ENCODE measurements at regions not wholly inside any gene's neighbourhood (a gene's known extent, or its start where the extent isn't known, plus 50 kb on each side); places are given as distances from the start of the nearest gene placed in this dataset.

GRCh38 chr11:11056316-11056715 is 198.5 kb upstream of the ZBED5 start:
- Histone ChIP-seq H3K36me3 (no peaks in the 10 kb centered on the region), H3K9me3 (replicated peaks in 1 of 11) (peaks cover 28 to 62% (median 39%) of the 10 kb centered on the region in 11 experiments), H3K27ac (no peak overlapping the region), H3K4me3 (no peak overlapping the region), H3K4me2 (peak overlapping the region in 1 of 11 experiments; percentile 24; a peak in 1 of 22 replicates), H3K9ac (no peak overlapping the region), H3K27me3 (no peaks in the 10 kb centered on the region), H3K4me1 (peaks cover 0 to 5% (median 0%) of the 10 kb centered on the region in 10 experiments; a peak in 1 of 20 replicates), H4K20me1 (no peaks in the 10 kb centered on the region)
- no peak for TF ChIP-seq Cebpa-rat (IDR thresholded peaks at IDR 0.05)

DNA sequence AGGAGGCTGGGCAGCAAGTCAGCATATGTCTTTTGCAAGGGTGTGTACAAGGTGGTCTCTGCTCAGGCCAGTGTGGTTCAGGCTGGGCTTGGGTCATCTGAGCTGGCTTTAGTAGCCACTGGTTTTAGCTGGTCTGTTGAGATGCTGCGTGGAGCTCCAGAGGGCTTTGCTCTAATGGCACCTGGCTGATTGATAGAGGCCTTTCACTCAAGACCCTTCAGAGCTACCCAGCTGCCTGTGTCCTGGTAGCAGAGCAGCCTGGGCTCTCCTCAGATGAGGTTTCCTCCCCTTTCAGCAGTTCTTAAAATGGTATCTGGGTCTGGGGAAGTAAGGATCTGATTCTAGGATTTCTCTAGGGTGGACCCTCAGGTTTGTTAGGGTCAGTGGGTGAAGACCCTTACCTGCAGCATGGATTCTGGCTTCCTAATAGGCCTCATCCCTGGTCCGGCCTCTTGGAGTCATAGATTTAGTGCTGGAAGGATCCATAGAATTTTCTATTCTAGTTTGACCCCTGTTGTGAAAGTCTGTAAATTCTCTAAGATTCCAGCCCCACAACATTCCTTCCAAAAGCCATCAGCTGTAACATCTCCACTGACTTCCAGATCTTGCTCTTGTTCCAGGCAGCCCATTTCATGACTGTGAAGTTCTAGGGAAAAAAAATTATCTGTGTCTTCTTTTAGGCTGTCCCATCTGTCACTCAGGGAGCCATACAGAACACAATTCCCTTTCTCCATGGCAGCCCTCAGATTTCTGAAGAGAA is 190.2 kb upstream of the ZBED5 start:
- H3K27ac ChIP-seq = no peak overlapping the region
- H3K4me1 ChIP-seq = no peaks in the 10 kb centered on the region
- no peak overlapping the region for H3K4me2 ChIP-seq
- TF ChIP-seq Cebpa-rat (IDR thresholded peaks at IDR 0.05) = no peak
- no peak overlapping the region for H3K9ac ChIP-seq
- no peaks in the 10 kb centered on the region for H4K20me1 ChIP-seq
- H3K4me3 ChIP-seq = no peak overlapping the region
- no peaks in the 10 kb centered on the region for H3K27me3 ChIP-seq
- peaks cover 0 to 5% (median 0%) of the 10 kb centered on the region in 11 experiments; a peak in 2 of 22 replicates for H3K9me3 ChIP-seq (replicated peaks in 1 of 11)
- H3K36me3 ChIP-seq = no peaks in the 10 kb centered on the region

GRCh38 chr11:11046781-11047180 is 188.9 kb upstream of the ZBED5 start:
- Histone ChIP-seq H3K4me3 (no peak overlapping the region), H3K4me2 (no peak overlapping the region), H3K9ac (no peak overlapping the region), H3K4me1 (no peaks in the 10 kb centered on the region), H4K20me1 (no peaks in the 10 kb centered on the region), H3K36me3 (no peaks in the 10 kb centered on the region), H3K27me3 (no peaks in the 10 kb centered on the region), H3K27ac (no peak overlapping the region), H3K9me3 (replicated peaks in 1 of 11) (no peaks in the 10 kb centered on the region)
- TF ChIP-seq Cebpa-rat (IDR thresholded peaks at IDR 0.05) = no peak

DNA sequence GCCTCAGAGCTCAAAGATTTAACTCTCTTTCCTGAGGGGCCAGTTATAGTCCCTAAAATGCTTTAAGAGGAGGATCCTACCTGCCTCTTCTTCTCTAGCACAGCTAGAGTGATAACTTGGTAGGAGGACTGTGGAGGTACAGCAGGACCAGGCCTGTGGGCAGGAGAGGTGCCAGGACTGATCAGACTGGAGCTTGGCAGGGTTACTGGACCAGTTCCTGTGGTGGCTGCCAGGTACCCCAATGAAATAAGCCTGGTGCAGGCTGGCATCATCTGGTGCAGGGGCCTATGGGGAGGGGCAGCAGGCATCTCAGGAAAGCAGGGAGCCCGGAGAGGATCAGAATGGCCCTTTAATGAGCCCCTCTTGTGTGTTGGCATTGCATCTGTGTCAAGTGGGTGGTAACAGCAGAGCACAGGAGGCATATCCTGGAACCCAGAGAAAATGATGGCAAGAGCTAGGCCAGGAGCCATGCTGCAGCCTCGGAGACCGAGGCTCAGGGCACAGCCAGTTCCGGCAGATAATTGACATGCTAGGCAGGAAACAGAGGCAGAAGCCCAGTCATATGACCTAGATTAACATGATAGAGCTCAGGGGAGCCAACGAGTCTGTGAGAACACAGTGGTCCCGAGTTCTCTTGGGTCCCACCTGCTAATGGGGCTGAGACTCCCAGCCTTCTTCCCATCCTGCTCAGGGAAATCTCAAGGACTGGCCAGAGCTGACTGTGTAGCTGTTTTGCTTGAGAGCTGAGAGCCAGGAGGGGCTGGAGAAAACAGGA is 187.5 kb upstream of the ZBED5 start:
- no peaks in the 10 kb centered on the region for H4K20me1 ChIP-seq
- no peak overlapping the region for H3K4me3 ChIP-seq
- TF ChIP-seq Cebpa-rat (IDR thresholded peaks at IDR 0.05) = no peak
- H3K9ac ChIP-seq = no peak overlapping the region
- H3K27ac ChIP-seq = no peak overlapping the region
- no peak overlapping the region for H3K4me2 ChIP-seq
- no peaks in the 10 kb centered on the region for H3K36me3 ChIP-seq
- H3K9me3 ChIP-seq (replicated peaks in 1 of 11) = no peaks in the 10 kb centered on the region
- no peaks in the 10 kb centered on the region for H3K27me3 ChIP-seq
- no peaks in the 10 kb centered on the region for H3K4me1 ChIP-seq

- Histone ChIP-seq H3K9ac (no peak overlapping the region), H3K4me3 (no peak overlapping the region), H3K4me1 (no peaks in the 10 kb centered on the region), H3K4me2 (no peak overlapping the region), H3K27me3 (no peaks in the 10 kb centered on the region), H3K36me3 (no peaks in the 10 kb centered on the region), H3K27ac (no peak overlapping the region), H3K9me3 (replicated peaks in 1 of 11) (no peaks in the 10 kb centered on the region), H4K20me1 (no peaks in the 10 kb centered on the region)
- no peak for TF ChIP-seq Cebpa-rat (IDR thresholded peaks at IDR 0.05)
Observed at GRCh38 chr11:11044137-11044855, 186.4 kb upstream of the ZBED5 start.

DNA sequence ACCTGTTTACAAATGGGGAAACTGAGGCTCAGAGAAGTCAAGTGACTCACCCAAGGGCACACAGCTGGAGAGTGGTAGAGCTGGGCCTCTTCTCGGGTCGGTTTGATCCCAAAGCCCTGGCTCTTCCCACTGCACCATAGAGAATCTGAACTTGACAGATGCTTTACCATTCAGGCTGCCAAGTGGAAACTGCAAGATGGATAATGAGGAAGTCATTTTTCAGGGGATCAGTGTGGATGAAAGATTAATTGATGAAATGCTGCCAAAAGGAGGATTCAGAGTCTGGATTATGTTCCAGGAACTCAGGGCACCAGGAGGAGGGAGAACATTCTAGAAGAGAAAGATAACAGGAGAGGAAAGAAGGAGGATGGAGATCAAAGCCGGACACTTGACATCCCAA is 185.9 kb upstream of the ZBED5 start:
- no peaks in the 10 kb centered on the region for H3K27me3 ChIP-seq
- no peak overlapping the region for H3K9ac ChIP-seq
- no peaks in the 10 kb centered on the region for H3K9me3 ChIP-seq (replicated peaks in 1 of 11)
- H4K20me1 ChIP-seq = no peaks in the 10 kb centered on the region
- H3K4me2 ChIP-seq = no peak overlapping the region
- no peaks in the 10 kb centered on the region for H3K4me1 ChIP-seq
- no peak for TF ChIP-seq Cebpa-rat (IDR thresholded peaks at IDR 0.05)
- H3K4me3 ChIP-seq = no peak overlapping the region
- no peaks in the 10 kb centered on the region for H3K36me3 ChIP-seq
- no peak overlapping the region for H3K27ac ChIP-seq

GRCh38 chr11:11039208-11039965 is 181.5 kb upstream of the ZBED5 start:
- peaks cover 0 to 12% (median 0%) of the 10 kb centered on the region in 10 experiments; a peak in 3 of 20 replicates for H3K4me1 ChIP-seq
- no peak overlapping the region for H3K4me3 ChIP-seq
- no peak overlapping the region for H3K9ac ChIP-seq
- H3K27ac ChIP-seq = no peak overlapping the region
- no peaks in the 10 kb centered on the region for H3K9me3 ChIP-seq (replicated peaks in 1 of 11)
- no peak for TF ChIP-seq Cebpa-rat (IDR thresholded peaks at IDR 0.05)
- no peaks in the 10 kb centered on the region for H4K20me1 ChIP-seq
- no peaks in the 10 kb centered on the region for H3K27me3 ChIP-seq
- no peaks in the 10 kb centered on the region for H3K36me3 ChIP-seq
- H3K4me2 ChIP-seq = no peak overlapping the region

- Histone ChIP-seq H3K9me3 (replicated peaks in 1 of 11) (no peaks in the 10 kb centered on the region), H3K9ac (no peak overlapping the region), H3K27ac (no peak overlapping the region), H3K36me3 (no peaks in the 10 kb centered on the region), H3K4me2 (no peak overlapping the region), H4K20me1 (no peaks in the 10 kb centered on the region), H3K4me1 (peaks cover 0 to 12% (median 0%) of the 10 kb centered on the region in 10 experiments; a peak in 3 of 20 replicates), H3K4me3 (no peak overlapping the region), H3K27me3 (no peaks in the 10 kb centered on the region)
- TF ChIP-seq Cebpa-rat (IDR thresholded peaks at IDR 0.05) = no peak
Observed at GRCh38 chr11:11038782-11039181, 180.9 kb upstream of the ZBED5 start.

GRCh38 chr11:11038352-11038751 is 180.5 kb upstream of the ZBED5 start:
- no peak overlapping the region for H3K9ac ChIP-seq
- no peak for TF ChIP-seq Cebpa-rat (IDR thresholded peaks at IDR 0.05)
- H3K4me1 ChIP-seq = peaks cover 0 to 12% (median 0%) of the 10 kb centered on the region in 10 experiments; a peak in 3 of 20 replicates
- H4K20me1 ChIP-seq = no peaks in the 10 kb centered on the region
- no peak overlapping the region for H3K4me3 ChIP-seq
- H3K36me3 ChIP-seq = no peaks in the 10 kb centered on the region
- H3K27me3 ChIP-seq = no peaks in the 10 kb centered on the region
- H3K9me3 ChIP-seq (replicated peaks in 1 of 11) = no peaks in the 10 kb centered on the region
- H3K27ac ChIP-seq = no peak overlapping the region
- no peak overlapping the region for H3K4me2 ChIP-seq
